SU-DHL-6 (cell line): ENCODE measurements at regions not wholly inside any gene's neighbourhood (a gene's known extent, or its start where the extent isn't known, plus 50 kb on each side); places are given as distances from the start of the nearest gene placed in this dataset.
"Not testable (repeated sequence)": the region's sequence is repeated elsewhere in the genome, so short reads cannot be mapped to it uniquely, and the experiment has no call there.

Source experiments
- EZH2phosphoT487 ChIP-seq: fragments of 200-600 bp; sonication (generic), shearing (Covaris generic); conservative IDR thresholded peaks from 2 replicates; pipeline ENCODE4 v1.6.1; 2018; ENCODE audit warnings: mild to moderate bottlenecking, antibody characterized with exemption, low read length, moderate library complexity, mixed read lengths
- TF ChIP-seq, protein P1 (sequence below): fragments of 200-600 bp; sonication (generic); IDR thresholded peaks from one replicate; pipeline ENCODE4 v1.5.1; 2017; ENCODE audit warnings: antibody characterized with exemption, mild to moderate bottlenecking, low read length, moderate library complexity; ENCODE audit not compliant: insufficient read depth, poor library complexity, severe bottlenecking

DNA sequence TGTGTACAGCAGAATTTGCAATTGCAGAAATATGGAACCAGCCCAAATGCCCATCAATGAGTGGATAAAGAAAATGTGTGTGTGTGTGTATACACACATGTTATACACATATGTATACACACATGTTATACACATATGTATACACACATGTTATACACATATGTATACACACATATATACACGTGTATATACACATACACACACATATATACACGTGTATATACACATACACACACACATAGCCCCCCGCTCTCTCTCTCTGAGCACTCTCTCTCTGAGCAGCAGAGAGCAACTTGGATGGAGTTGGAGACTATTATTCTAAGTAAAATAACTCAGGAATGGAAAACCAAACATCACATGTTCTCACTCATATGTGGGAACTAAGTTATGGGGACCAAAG, 289.6 kb upstream of the INTU start:
- TF ChIP-seq, protein P1, sequence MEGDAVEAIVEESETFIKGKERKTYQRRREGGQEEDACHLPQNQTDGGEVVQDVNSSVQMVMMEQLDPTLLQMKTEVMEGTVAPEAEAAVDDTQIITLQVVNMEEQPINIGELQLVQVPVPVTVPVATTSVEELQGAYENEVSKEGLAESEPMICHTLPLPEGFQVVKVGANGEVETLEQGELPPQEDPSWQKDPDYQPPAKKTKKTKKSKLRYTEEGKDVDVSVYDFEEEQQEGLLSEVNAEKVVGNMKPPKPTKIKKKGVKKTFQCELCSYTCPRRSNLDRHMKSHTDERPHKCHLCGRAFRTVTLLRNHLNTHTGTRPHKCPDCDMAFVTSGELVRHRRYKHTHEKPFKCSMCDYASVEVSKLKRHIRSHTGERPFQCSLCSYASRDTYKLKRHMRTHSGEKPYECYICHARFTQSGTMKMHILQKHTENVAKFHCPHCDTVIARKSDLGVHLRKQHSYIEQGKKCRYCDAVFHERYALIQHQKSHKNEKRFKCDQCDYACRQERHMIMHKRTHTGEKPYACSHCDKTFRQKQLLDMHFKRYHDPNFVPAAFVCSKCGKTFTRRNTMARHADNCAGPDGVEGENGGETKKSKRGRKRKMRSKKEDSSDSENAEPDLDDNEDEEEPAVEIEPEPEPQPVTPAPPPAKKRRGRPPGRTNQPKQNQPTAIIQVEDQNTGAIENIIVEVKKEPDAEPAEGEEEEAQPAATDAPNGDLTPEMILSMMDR = not testable (repeated sequence)
- not testable (repeated sequence) for TF ChIP-seq EZH2phosphoT487
